GM19025 (cell line): ENCODE measurements at regions not wholly inside any gene's neighbourhood (a gene's known extent, or its start where the extent isn't known, plus 50 kb on each side); places are given as distances from the start of the nearest gene placed in this dataset.

Experiments
- ATAC-seq: cut with Tn5 transposase; IDR thresholded peaks from one replicate; pipeline ENCODE4 v1.9.1; 2021; ENCODE audit warnings: mild to moderate bottlenecking, low read depth, moderate library complexity; ENCODE audit not compliant: unreplicated experiment

DNA sequence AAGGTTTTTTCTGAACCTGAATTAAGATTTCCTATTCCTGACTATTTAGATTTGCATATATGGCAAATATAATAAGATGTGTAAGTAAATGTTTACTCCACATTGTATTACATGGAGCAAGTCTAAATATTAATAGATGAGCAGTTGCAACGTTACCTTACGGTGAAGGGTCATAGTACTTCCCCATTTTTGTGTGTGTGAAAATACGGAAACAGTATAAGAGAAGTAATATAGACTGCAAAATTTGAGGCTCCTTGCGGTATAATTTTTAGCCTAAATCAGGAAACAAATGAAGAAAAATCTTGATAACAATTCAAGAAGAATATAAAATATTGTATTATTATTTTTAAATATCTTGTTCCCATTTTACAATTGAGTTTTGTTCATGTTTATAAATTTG, 434.2 kb downstream of the GRB14 start:
- no peak for ATAC-seq

DNA sequence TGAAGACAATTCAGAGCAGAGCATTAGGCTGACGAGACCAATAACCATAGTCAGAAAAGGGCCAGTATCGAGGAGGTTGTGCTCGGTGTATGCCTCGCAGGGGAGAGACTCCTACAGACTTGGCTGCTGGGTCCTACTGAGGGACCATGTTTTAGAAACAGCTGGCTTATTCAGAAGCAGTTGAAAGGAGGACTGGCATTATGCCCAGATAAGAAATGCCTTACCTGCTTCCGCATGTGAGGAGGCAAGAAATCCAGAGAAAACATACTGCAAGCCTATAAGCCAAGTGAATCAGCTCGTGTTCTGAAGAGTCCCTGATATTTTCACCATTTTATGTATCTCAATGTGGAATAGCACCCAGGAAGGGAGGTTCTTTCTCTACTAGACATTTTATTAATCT, 434.7 kb downstream of the GRB14 start:
- no peak for ATAC-seq

DNA sequence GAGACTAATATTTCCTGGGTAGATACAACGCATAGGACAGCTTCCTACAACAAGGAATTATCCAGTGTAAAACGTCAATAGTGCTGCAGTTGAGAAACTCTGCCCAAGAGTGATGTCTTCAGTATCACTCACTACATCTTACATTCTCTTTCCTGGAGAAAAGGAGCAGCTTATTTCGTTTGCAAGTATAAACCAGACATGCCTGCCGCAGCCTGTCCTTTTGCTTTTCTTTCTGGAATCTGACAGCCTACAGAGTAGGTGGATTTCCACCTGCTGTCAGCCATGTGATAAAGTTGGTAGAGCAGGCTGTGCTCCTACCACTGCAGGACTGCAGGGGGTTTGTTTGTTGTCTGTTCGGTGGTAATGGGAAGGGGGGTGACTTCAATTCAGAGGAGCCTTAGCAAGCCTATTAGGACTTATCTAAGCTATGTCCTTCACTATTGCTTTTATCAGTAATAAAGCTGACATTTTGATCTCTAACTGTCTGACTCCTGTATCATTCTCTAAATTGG, 439.1 kb downstream of the GRB14 start:
- ATAC-seq: no peak

DNA sequence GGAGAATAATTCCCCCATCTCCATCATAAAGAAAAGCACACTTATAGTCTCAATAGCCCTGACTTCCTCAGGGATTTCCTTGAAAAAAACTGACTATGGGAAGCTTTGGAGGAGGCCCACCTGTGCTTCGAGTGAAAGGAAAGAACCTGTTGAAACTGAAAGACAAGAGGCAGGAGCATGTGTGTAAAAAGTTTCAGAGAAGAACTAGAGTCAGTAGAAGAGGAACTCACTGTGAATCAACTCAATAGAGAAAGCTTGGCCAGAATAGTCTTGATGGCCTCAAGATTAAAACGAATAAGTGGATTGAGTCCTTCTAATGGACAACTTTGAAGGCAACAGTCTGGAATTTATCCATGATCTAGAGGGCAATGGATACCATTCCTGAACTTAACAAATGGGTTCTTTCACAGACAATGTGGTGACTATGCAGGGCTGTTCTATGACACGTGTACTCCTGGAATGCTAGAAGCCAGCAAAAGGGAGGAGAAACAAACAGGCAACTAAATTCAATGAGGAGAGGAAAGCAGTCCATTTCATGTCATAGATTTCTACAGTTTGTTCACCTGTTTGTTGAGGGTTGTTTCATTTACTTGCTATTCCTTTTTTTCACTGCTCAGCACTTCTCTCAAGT, 442.3 kb downstream of the GRB14 start:
- no peak for ATAC-seq

DNA sequence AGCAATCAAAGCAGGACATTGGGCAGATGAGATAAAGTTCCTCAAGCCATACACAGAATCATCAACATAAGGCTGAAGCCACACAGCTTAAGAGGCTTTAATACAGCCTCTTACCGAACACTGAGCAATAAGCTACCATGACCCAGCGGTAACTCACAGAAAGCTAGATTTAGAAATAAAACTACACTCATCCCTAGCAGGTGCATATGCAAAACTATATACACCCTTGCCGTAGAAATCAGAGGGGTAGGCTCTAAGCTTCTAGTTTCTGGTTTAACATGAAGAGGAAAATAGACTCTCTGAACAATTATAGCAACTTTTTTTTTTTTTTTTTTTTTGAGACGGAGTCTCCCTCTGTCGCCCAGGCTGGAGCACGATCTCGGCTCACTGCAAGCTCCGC, 428.8 kb upstream of the FIGN start:
- ATAC-seq: no peak

DNA sequence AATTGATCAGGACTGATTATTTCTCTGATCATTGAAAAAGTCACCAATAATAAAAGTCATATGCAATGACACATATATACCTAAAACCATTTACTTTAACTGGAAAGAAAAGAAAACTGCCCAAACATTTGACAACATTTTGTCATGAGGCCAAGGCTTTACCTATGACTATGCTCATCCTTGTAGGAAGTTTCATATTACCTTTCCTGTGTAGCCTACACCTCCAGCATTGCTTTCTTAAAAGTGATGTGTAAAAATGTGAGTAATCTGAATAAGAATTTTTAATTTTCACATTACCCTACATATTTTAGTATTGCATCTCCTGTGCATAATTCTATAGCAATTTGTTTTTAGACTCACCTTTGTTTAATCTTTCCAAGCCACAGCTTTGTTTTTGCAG, 419.8 kb upstream of the FIGN start:
- ATAC-seq: no peak

DNA sequence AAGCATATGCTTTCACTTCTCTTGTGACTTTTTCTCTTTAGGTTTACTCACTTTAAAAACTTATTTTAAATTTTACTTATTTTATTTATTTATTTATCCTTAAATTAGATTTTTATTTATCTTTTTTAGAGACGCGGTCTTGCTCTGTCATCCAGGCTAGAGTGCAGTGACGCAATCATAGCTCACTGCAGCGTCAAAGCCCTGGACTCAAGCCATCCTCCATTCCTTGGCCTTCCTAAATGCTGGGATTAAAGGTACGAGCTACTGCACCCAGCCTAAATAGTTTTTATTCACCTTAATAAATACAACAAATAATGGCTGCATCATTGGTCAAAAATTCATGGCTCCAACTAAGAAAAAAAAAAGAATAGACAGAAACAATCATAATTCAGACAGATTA, 415.7 kb upstream of the FIGN start:
- ATAC-seq: no peak

DNA sequence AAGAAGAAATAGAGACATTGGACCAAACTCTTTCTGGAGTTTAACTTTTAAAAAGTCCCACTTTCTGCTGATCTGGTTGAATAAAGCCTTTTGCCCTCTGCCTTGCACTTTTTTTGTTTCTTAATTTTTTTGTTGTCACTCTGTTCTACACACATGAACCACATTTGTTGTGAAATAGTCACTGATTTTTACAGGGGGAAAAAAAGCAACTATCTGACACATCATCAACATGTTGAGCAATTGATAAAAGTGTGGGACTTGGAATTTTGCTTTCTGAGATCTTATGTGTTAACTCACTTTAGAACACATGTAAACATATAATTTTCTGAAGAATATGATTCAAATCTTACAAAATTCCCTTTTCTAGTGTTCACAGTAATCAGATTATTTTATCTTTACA, 414.8 kb upstream of the FIGN start:
- no peak for ATAC-seq

DNA sequence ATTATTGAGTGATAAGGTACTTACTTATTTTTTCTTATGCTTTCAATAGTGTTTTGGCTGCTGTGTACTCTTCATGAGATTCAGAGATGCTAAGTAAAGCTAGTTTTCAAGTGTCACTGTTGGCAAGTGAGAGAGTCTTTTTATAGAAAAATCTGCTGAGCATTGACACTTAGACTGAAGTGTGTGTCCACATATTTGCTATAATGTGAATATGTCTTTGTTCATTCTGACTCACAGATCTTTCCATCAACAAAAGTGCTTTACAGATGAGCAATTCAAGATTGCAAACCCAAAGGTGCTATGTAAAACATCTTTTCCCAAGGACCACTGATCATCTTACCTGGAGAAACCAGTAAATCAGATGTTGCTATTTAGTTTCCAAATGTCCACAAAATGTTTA, 410.6 kb upstream of the FIGN start:
- ATAC-seq: no peak

DNA sequence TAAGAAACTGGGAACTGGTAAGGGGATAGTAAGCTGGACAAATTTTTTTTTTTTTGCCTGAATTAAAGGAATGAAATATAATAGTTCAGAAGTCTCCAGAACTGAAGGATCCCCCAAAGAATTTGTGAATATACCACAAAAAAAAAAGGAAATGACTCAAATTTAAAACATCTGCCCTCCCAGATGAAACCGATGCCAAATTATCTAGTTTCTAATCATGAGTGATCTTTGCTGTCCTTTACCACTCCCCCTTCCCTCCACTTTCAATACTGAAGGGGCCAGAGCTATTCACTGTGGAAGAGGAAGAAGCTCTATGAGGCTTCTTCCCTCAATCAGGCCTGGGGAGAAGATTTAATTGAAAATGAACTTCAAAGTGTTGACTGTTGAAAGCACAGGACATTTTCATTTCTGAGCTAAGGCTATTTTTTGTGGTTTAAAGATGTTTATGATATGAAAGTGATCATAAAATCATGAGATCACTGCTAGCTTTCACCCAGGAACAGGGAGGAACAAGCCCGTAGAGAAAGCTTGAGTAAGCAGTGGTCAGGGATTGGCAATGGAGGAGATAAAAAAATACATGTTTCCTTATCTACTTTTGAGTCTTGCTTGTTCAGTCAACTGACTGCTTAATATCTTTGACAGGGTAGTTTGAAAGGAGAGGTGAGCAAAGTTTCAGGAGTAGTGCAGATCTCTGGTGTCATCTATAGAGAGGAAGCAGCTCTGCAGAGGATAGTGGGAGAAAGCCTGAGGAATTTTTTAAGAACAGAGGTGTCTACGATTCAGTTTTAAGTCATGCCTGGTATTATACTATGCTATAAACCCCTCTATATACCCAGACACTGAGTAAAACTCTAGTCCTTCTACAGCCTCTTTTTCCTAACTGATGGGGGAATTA, 409.5 kb upstream of the FIGN start:
- no peak for ATAC-seq

DNA sequence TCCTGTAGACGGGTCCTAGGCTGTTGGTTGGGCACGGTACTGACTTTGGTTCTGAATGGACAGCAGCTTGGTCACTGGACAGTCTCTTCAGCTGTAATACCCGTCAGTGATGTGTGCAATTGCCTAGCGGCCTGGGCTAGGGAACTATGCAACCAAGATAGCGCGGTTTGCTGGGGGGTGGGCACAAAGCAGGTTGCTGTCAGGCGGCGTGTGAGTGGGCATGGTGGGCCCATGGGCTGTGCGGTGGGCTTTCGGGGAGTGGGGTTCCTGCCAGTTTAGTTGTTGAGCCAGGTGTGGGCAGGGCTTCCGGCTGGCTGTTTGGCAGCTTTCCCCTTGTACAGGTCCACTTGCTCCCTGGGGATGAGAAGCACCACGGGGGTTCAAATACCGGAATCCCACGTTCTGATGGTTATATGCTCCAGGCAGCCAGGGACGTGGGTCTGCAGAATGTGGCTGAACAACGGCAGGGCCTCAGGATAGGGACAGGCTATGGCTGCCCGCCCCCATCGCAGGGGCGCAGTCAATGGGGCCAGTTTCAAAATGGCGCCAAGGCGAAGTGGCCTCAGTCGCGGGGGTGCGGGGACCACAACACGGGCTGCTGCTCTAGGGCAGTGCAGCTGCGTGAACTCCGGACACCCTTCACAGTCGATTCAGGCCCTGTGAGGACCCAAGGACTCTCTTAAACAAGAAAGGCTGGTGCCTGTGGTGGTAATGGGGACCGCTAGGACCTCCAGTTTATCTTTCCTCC, 407.5 kb upstream of the FIGN start:
- no peak for ATAC-seq

DNA sequence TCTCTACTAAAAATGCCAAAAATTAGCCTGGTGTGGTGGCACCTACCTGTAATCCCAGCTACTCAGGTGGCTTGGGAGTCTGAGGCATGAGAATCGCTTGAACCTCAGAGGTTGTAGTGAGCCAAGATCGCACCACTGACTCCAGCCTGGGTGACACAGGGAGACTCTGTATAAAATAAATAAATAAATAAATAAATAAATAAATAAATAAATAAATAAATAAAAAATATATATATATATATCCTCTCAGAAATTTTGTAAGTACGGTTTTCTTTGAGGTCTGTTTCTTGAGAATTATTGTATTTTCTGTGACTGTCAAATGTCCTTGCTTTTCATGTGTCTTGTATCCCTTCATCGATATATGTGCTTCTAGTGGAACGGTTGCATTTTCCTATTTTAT, 406.9 kb upstream of the FIGN start:
- ATAC-seq: no peak

DNA sequence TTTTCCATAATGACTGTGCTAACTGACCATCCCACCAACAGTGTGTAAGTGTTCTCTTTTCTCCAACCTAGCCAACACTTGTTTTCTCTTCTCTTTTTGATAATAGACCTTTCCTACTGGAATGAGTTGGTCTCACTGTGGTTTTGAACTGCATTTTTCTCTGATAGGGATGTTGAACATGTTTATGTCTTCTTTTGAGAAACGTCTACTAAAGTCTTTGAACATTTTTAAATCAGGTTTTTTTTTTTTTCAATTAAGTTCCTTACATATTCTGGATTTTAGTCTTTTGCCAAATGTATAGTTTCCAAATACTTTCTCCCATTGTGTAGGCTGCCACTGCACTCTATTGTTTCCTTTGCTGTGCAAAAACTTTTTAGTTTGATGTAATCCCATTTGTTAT, 405.5 kb upstream of the FIGN start:
- ATAC-seq: no peak

DNA sequence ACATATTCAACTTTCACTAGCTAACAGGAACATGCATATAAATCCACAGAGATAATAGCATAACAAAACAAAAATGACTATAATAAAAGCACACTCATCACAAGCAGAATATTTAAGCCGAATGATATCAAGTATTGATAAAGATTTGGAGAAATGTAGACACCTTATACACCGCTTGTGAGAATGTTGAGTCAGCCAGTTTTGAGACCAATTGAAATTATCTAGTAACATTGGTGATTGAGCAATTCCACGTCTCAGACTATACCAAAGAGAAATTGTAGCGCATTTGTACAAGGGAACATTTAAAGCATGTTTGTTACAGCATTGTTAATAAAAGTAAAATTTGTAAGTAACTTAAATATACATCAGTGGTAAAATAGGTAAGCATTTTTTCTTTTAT, 402.9 kb upstream of the FIGN start:
- ATAC-seq: no peak

DNA sequence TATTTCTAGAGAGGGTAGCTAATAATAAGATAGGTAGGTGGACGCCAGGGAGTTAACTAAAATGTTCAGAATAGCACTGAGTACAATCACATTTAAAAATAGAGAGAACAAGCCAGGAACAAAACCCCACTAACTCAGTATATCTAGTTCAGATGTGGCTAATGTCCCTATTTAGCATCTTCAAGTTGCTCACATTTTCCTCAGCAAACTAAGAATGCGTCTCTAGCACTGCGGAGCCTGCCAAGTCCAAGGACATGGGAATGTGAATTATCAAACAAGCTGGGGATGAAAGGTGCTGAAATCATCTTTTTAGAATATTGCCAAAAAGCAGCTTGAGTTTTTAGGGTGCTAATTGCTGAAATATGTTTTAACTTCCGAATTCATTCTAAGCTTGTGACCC, 398.5 kb upstream of the FIGN start:
- ATAC-seq: no peak

DNA sequence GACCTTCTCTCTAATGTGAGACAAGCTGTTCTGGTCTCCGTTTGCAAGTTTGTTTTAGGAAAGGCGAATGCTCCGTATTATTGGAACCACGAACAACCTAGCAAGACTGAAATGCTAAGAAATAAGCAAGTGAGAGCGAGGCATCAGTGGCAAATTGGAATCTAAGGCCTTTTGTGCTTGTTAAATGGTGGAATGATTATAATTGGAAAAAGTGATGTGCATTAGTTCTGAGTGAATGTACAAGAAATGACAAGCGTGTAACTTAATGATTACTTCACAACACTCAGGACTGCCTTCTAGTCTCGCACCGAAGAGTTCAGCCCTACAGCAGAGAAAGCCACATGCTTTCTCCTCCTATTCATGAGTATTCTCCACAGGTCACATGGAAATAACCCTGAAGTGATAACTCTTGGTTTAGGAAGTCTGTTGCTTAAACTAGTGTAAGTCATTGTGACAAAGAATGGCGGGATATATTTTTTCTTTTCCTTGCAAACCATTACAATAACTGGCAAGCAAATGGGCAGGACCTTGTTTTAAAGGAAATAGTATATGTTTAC, 392.2 kb upstream of the FIGN start:
- no peak for ATAC-seq

DNA sequence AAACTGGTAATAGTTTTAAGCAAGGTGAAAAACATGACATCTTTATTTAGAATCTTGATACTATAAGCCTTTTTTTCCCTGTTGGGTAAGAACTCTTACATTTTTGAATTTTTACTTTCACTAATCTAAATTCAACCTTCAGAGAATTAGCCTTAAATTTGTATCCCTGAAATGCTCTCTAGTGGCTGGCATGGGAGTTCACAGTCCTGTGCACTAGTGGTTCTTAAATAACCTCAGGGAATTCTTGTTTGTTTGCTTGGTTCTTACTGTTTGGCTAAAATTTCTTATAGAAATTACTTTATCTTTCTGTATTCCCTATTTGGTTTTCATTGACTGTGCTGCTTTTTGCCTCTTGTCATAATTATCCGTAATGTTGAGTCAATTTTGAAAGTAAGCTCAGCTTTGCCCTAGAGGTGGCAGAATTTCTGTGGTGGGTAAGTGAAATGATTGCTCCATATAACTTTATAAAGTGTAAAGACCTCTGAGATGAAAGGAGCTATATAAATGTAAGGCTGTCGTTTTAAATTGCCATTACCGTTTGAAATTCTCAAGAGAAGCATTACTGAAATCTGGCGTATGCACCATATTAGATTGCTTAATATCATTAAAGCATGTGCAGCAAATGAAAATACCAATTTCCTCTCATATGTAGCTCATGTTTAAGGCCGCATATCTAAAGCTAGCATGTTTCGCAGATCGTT, 391.3 kb upstream of the FIGN start:
- ATAC-seq: no peak

DNA sequence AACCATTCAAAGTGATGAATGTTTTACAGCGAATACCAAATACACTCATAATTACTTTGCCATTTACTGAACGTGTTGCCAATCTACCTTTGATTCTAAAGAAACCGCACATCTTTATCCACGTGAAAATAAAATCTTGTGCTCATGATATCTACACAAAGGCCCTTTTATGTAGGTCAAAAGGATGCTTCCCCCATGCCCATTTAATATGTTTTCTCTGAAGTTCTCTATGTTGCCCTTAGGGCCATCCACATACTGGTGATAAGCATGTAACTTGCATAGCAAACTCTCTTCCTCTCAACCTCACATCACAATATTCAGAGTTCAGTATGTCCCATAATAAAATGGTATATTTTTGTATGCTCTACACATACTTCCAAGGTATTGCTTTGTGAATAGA, 380.0 kb upstream of the FIGN start:
- no peak for ATAC-seq

DNA sequence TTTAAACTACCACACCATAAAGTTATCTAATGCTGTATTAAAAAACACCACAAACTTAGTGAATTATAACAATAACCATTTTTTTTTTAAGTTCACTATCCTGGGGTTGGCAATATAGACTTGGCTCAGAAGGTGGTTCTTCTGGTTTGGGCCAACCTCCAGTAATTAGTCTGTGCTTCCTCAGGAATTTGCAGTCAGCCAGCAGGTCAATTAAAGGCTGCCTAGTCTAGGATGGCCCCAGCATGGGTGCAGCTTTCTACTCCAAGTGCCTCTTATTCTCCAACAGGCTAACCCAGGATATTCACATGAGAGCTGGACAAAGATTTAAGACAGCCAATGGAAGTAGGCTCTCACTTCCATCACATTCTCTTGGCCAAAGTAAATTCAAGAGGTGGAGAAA, 379.1 kb upstream of the FIGN start:
- no peak for ATAC-seq

DNA sequence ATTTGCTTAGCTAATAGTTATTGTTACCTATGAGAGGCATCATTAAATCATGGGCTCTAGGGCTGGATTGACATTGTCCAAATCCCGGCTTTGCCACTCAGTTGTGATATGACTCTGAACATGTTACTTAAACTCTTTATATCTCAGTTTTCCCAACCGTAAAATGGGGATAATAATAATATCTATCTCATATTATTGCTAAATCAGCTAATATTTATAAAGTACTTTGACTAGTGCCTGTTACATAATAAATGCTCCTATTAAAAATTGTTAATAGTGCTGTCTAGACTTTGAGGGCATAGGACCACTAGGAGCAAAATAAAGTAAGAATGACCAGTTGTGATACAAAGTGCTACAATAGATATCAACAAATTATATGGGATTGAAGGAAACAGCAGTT, 376.3 kb upstream of the FIGN start:
- no peak for ATAC-seq
